ENCODE measurements at regions not wholly inside any gene's neighbourhood (a gene's known extent, or its start where the extent isn't known, plus 50 kb on each side); places are given as distances from the start of the nearest gene placed in this dataset.

- H3K4me1 Mint-ChIP-seq = peaks cover 9% of the 10 kb centered on the region
- H3K36me3 Mint-ChIP-seq = no peaks in the 10 kb centered on the region
- no peaks in the 10 kb centered on the region for H4K20me1 ChIP-seq (ENCODE audit: insufficient read depth, low read length)
- no peak overlapping the region for H3K27ac ChIP-seq (ENCODE audit: low read depth in 1 of 2, low read length in 2 of 2)
- no peak overlapping the region for H3K27ac Mint-ChIP-seq
- H3K4me2 ChIP-seq (replicated peaks; ENCODE audit: extremely low read depth, low read length, poor library complexity, severe bottlenecking) = no peak overlapping the region
- DNase-seq = no peak
- no peaks in the 10 kb centered on the region for H3K36me3 ChIP-seq (replicated peaks in 1 of 2; ENCODE audit: control insufficient read depth in 1 of 2, insufficient read depth in 2 of 2, low read length in 2 of 2)
- no peak overlapping the region for H3K9ac ChIP-seq (ENCODE audit: insufficient read depth, low read length, poor library complexity, severe bottlenecking)
- H3K9me3 Mint-ChIP-seq = peaks cover 3 to 10% (median 7%) of the 10 kb centered on the region in 7 donors
- H3K27me3 ChIP-seq (ENCODE audit: control insufficient read depth in 2 of 2, insufficient read depth in 2 of 2, low read length in 2 of 2) = no peaks in the 10 kb centered on the region
- intact Hi-C loops (cut with micrococcal nuclease) = no loop called here
- peaks cover 0 to 10% of the 10 kb centered on the region in 2 donors for H3K9me3 ChIP-seq (replicated peaks in 1 of 2; ENCODE audit: control insufficient read depth in 1 of 2, insufficient read depth in 1 of 2, low read length in 2 of 2)
- H2AFZ ChIP-seq (ENCODE audit: insufficient read depth, low read depth, low read length, poor library complexity, severe bottlenecking) = no peak overlapping the region
- no peak overlapping the region for H3K4me3 ChIP-seq (replicated peaks in 1 of 3; ENCODE audit: low read depth in 2 of 3, low read length in 3 of 3)
- no peak overlapping the region for H3K4me3 Mint-ChIP-seq
- peaks cover 2 to 11% (median 7%) of the 10 kb centered on the region in 3 donors for H3K27me3 Mint-ChIP-seq (ENCODE audit: low read depth in 3 of 3)
- TF ChIP-seq CTCF (IDR thresholded peaks at IDR 0.05) = no peak
- peaks cover 0 to 18% of the 10 kb centered on the region in 2 donors for H3K4me1 ChIP-seq (ENCODE audit: control insufficient read depth in 1 of 2, insufficient read depth in 2 of 2, low read length in 2 of 2)
- WGBS (ENCODE audit: insufficient coverage) = 80% methylated on average over 6 of the region's 7 CpGs
- H3K79me2 ChIP-seq (ENCODE audit: insufficient read depth, low read length) = no peaks in the 10 kb centered on the region
Observed at GRCh38 chr1:18580047-18580446, 50.6 kb upstream of the PAX7 start.

GRCh38 chr1:18580691-18581419, 49.8 kb upstream of the PAX7 start:
- Histone ChIP-seq H3K9me3 (replicated peaks in 1 of 2; ENCODE audit: control insufficient read depth in 1 of 2, insufficient read depth in 1 of 2, low read length in 2 of 2) (peaks cover 0 to 10% of the 10 kb centered on the region in 2 donors), H3K4me2 (replicated peaks; ENCODE audit: extremely low read depth, low read length, poor library complexity, severe bottlenecking) (no peak overlapping the region), H3K36me3 (replicated peaks in 1 of 2; ENCODE audit: control insufficient read depth in 1 of 2, insufficient read depth in 2 of 2, low read length in 2 of 2) (no peaks in the 10 kb centered on the region), H3K79me2 (ENCODE audit: insufficient read depth, low read length) (no peaks in the 10 kb centered on the region), H3K27ac (ENCODE audit: low read depth in 1 of 2, low read length in 2 of 2) (no peak overlapping the region), H3K9ac (ENCODE audit: insufficient read depth, low read length, poor library complexity, severe bottlenecking) (no peak overlapping the region), H4K20me1 (ENCODE audit: insufficient read depth, low read length) (no peaks in the 10 kb centered on the region), H2AFZ (ENCODE audit: insufficient read depth, low read depth, low read length, poor library complexity, severe bottlenecking) (no peak overlapping the region), H3K27me3 (ENCODE audit: control insufficient read depth in 2 of 2, insufficient read depth in 2 of 2, low read length in 2 of 2) (no peaks in the 10 kb centered on the region), H3K4me3 (replicated peaks in 1 of 3; ENCODE audit: low read depth in 2 of 3, low read length in 3 of 3) (no peak overlapping the region), H3K4me1 (ENCODE audit: control insufficient read depth in 1 of 2, insufficient read depth in 2 of 2, low read length in 2 of 2) (peaks cover 0 to 19% of the 10 kb centered on the region in 2 donors)
- Mint-ChIP-seq H3K9me3 (peaks cover 3 to 10% (median 7%) of the 10 kb centered on the region in 7 donors), H3K27ac (no peak overlapping the region), H3K36me3 (no peaks in the 10 kb centered on the region), H3K27me3 (ENCODE audit: low read depth in 3 of 3) (peaks cover 2 to 8% (median 7%) of the 10 kb centered on the region in 3 donors), H3K4me3 (no peak overlapping the region), H3K4me1 (peaks cover 9% of the 10 kb centered on the region)
- TF ChIP-seq CTCF (IDR thresholded peaks at IDR 0.05) = no peak
- 83% methylated on average over 7 of the region's 13 CpGs for WGBS (ENCODE audit: insufficient coverage)
- intact Hi-C loops (cut with micrococcal nuclease) = no loop called here
- no peak for DNase-seq
